ENCODE measurements at regions not wholly inside any gene's neighbourhood (a gene's known extent, or its start where the extent isn't known, plus 50 kb on each side); places are given as distances from the start of the nearest gene placed in this dataset.
"Not testable (repeated sequence)": the region's sequence is repeated elsewhere in the genome, so short reads cannot be mapped to it uniquely, and the experiment has no call there.

DNA sequence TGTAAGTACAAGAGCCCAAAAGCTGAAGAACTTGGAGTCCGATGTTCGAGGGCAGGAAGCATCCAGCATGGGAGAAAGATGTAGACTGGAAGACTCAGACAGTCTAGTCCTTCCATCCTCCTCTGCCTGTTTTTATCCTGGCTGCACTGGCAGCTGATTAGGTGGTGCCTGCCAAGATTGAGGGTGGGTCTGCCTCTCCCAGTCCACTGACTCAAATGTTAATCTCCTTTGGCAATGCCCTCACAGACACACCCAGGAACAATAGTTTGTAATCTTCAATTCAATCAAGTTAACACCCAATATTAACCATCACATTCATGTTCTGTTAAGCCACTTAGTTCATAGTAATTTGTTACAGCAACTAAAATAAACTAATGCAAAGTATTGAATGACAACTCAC lies 904.4 kb upstream of the HS3ST1 start:
- not testable (repeated sequence) for TF ChIP-seq TBP (IDR thresholded peaks at IDR 0.05; ENCODE audit: low read depth, low read length); CTCF (IDR thresholded peaks at IDR 0.05; ENCODE audit: control extremely low read depth in 1 of 3, insufficient read depth in 1 of 3, low read depth in 1 of 3, low read length in 3 of 3); GTF2F1 (IDR thresholded peaks at IDR 0.05; ENCODE audit: borderline replicate concordance, low read depth, low read length); JUN (IDR thresholded peaks at IDR 0.05; ENCODE audit: low read depth, low read length); SRF (IDR thresholded peaks at IDR 0.05; ENCODE audit: low read depth, low read length); CBX8 (IDR thresholded peaks at IDR 0.05; ENCODE audit: borderline replicate concordance, low read depth, low read length); KDM1A (IDR thresholded peaks at IDR 0.05; ENCODE audit: borderline replicate concordance, low read length); POLR2A (IDR thresholded peaks at IDR 0.05; ENCODE audit: control extremely low read depth in 1 of 2, low read depth in 2 of 2, low read length in 2 of 2); TEAD4 (IDR thresholded peaks at IDR 0.05; ENCODE audit: low read depth, low read length)
